K562 (cell line): ENCODE measurements at regions not wholly inside any gene's neighbourhood (a gene's known extent, or its start where the extent isn't known, plus 50 kb on each side); places are given as distances from the start of the nearest gene placed in this dataset.

ENCODE experiments used
- ATAC-seq: fragments of 200-7000 bp; cut with Tn5 transposase; 3 replicates; pipeline ENCODE4 v1.9.1; 2020; ENCODE audit warnings: moderate library complexity
- BruUV-seq: library from RNA; stranded (reverse); fragments of 400-500 nt; replicated peaks from 2 replicates; lab custom pipeline; 2021; lab: Mats Ljungman, UMichigan
- CTCF ChIA-PET: fragments of 300-600 bp; formaldehyde crosslinking; extraction: SDS; loops from one replicate; lab custom pipeline; 2021; ENCODE audit warnings: low intra/inter-chr PET ratio; lab: Yijun Ruan, JAX
- POLR2A ChIA-PET: fragments of 300-600, 350-650 bp; sonication (Branson Sonifier 250); formaldehyde crosslinking; extraction: SDS; loops from one replicate; lab custom pipeline; 2021; ENCODE audit warnings: antibody characterized with exemption, inconsistent platforms; lab: Yijun Ruan, JAX
- DNase-seq, 4 experiments: peaks; one replicate each; pipeline versions ENCODE4 v3.0.0 to v3.0.0-alpha.2; 2011 to 2018; ENCODE audit warnings: low spot score in 3 of 4, mixed read lengths in 3 of 4; ENCODE audit errors: extremely low read depth in 1 of 4
- FAIRE-seq: peaks from 2 replicates; lab custom pipeline; 2011; peaks lifted over from hg19 to GRCh38; lab: Jason Lieb, UNC
- H2AFZ ChIP-seq: 2 replicates; pipeline ENCODE4 v1.6.0; 2011; ENCODE audit warnings: low read depth, low read length, control low read depth, inconsistent platforms
- H3K27ac ChIP-seq: fragments of 200-600 bp; 3 replicates; pipeline ENCODE4 v1.8.0; 2011; ENCODE audit warnings: low read depth, mild to moderate bottlenecking, control low read depth, inconsistent platforms, low read length, moderate library complexity, mixed read lengths; ENCODE audit errors: extremely low read depth
- H3K27me3 ChIP-seq, 2 experiments: fragments of 300-600 bp in 1 of 2; 2 replicates in 1 of 2; 3 replicates in 1 of 2; pipeline versions ENCODE4 v1.6.0 to v1.8.0; 2011; ENCODE audit warnings: inconsistent platforms in 2 of 2, low read length in 2 of 2, mild to moderate bottlenecking in 1 of 2, mixed read lengths in 1 of 2, moderate library complexity in 1 of 2; ENCODE audit not compliant: control insufficient read depth in 2 of 2, insufficient read depth in 2 of 2
- H3K36me3 ChIP-seq: fragments of 300-600 bp; 3 replicates; pipeline ENCODE4 v1.8.0; 2011; ENCODE audit warnings: mild to moderate bottlenecking, low read length, inconsistent platforms; ENCODE audit not compliant: control insufficient read depth, insufficient read depth
- H3K4me1 ChIP-seq, 2 experiments: fragments of 200-600 bp in 1 of 2; replicated peaks in 1 of 2; 2 replicates in 1 of 2; 3 replicates in 1 of 2; pipeline versions ENCODE4 v1.5.1 to v1.8.0; 2011; ENCODE audit warnings: inconsistent platforms in 2 of 2, low read length in 2 of 2, mild to moderate bottlenecking in 1 of 2, mixed read lengths in 1 of 2, moderate library complexity in 1 of 2; ENCODE audit not compliant: control insufficient read depth in 2 of 2, insufficient read depth in 2 of 2
- H3K4me2 ChIP-seq: 2 replicates; pipeline ENCODE4 v1.6.1; 2011; ENCODE audit warnings: low read length, control low read depth, inconsistent platforms, mixed read lengths; ENCODE audit not compliant: insufficient read depth
- H3K4me3 ChIP-seq: fragments of 200-600 bp; sonication (generic), shearing (Covaris generic); 2 replicates; pipeline ENCODE4 v1.5.1; 2016; ENCODE audit warnings: control low read depth, inconsistent platforms
- H3K79me2 ChIP-seq: fragments of 200-600 bp; 3 replicates; pipeline ENCODE4 v1.8.0; 2011; ENCODE audit warnings: low read length, inconsistent platforms; ENCODE audit not compliant: control insufficient read depth, insufficient read depth
- H3K9ac ChIP-seq, 2 experiments: 2 replicates each; pipeline versions ENCODE4 v1.6.0 to v1.6.1; 2011; ENCODE audit warnings: low read depth in 2 of 2, low read length in 2 of 2, control low read depth in 1 of 2, inconsistent platforms in 1 of 2, mild to moderate bottlenecking in 1 of 2, mixed read lengths in 1 of 2; ENCODE audit not compliant: insufficient read depth in 1 of 2
- H3K9me1 ChIP-seq: one replicate; pipeline ENCODE4 v1.6.0; 2011; ENCODE audit warnings: inconsistent platforms, mild to moderate bottlenecking, low read length, moderate library complexity; ENCODE audit not compliant: control insufficient read depth, insufficient read depth
- H3K9me3 ChIP-seq: replicated peaks from 2 replicates; pipeline ENCODE4 v1.5.1; 2011; ENCODE audit warnings: low read depth, low read length, inconsistent platforms; ENCODE audit not compliant: control insufficient read depth, insufficient read depth
- H4K20me1 ChIP-seq: replicated peaks from 2 replicates; pipeline ENCODE4 v1.6.1; 2011; ENCODE audit warnings: low read length, inconsistent platforms, mixed read lengths; ENCODE audit not compliant: control insufficient read depth, insufficient read depth
- ARHGAP35 ChIP-seq: fragments of 450-650 bp; IDR thresholded peaks from 2 replicates; pipeline ENCODE4 v1.6.1; 2018; ENCODE audit not compliant: partially characterized antibody
- ARID4B ChIP-seq: sonication (generic); formaldehyde crosslinking; IDR thresholded peaks from 2 replicates; pipeline ENCODE4 v1.8.0; 2022; ENCODE audit warnings: mild to moderate bottlenecking, missing genetic modification reagents
- BCOR ChIP-seq: fragments of 450-650 bp; IDR thresholded peaks from 2 replicates; pipeline ENCODE4 v1.6.1; 2016
- C11orf30 ChIP-seq: fragments of 450-650 bp; IDR thresholded peaks from 2 replicates; pipeline ENCODE4 v1.6.1; 2016; ENCODE audit warnings: low read depth, mild to moderate bottlenecking
- CAMTA2 ChIP-seq: fragments of 250-450 bp; sonication (Bioruptor Pico); conservative IDR thresholded peaks from 2 replicates; pipeline ENCODE4 v1.5.1; 2022
- CBX5 ChIP-seq: IDR thresholded peaks from 2 replicates; pipeline ENCODE4 v1.6.1; 2014; ENCODE audit warnings: low read depth, borderline replicate concordance
- ELK3 ChIP-seq: fragments of 450-650 bp; formaldehyde crosslinking; IDR thresholded peaks from 2 replicates; pipeline ENCODE4 v1.4.0; 2020; ENCODE audit warnings: mild to moderate bottlenecking
- EWSR1 ChIP-seq: fragments of 450-650 bp; IDR thresholded peaks from 2 replicates; pipeline ENCODE4 v1.6.1; 2018; ENCODE audit warnings: borderline replicate concordance, mild to moderate bottlenecking, low read depth, moderate library complexity; ENCODE audit not compliant: partially characterized antibody
- MAZ ChIP-seq, 2 experiments: fragments of 450-650 bp in 1 of 2; sonication (generic) in 1 of 2; formaldehyde crosslinking; IDR thresholded peaks in 1 of 2; conservative IDR thresholded peaks in 1 of 2; 2 replicates each; pipeline versions ENCODE4 v1.4.0 to v1.5.0; 2020; ENCODE audit warnings: mild to moderate bottlenecking in 1 of 2, missing genetic modification reagents in 1 of 2
- MCM2 ChIP-seq: fragments of 450-650 bp; IDR thresholded peaks from 2 replicates; pipeline ENCODE4 v1.6.1; 2017; ENCODE audit warnings: low read depth, mild to moderate bottlenecking
- PBX2 ChIP-seq, 2 experiments: IDR thresholded peaks in 1 of 2; conservative IDR thresholded peaks in 1 of 2; 2 replicates each; pipeline ENCODE4 v1.6.1; 2016; ENCODE audit warnings: low read depth in 2 of 2, mild to moderate bottlenecking in 1 of 2, missing compliant biosample characterization in 1 of 2, missing genetic modification characterization in 1 of 2, moderate library complexity in 1 of 2
- STAT5A ChIP-seq: IDR thresholded peaks from 2 replicates; pipeline ENCODE4 v1.6.1; 2012; ENCODE audit warnings: low read length, inconsistent platforms, borderline replicate concordance
- ZBTB26 ChIP-seq: fragments of 450-650 bp; formaldehyde crosslinking; IDR thresholded peaks from 2 replicates; pipeline ENCODE4 v1.4.0; 2022; ENCODE audit warnings: missing genetic modification characterization
- ZNF197 ChIP-seq: fragments of 200-800 bp; sonication (Bioruptor generic); IDR thresholded peaks from 2 replicates; pipeline ENCODE4 v1.6.1; 2016; ENCODE audit warnings: low read depth, missing genetic modification characterization, missing compliant biosample characterization
- WGBS: fragments of 100-300 bp; shearing (Covaris generic); methylation state at CpG from one replicate; pipeline ENCODE4 v1.1.6; 2016; ENCODE audit warnings: low coverage, mixed read lengths; ENCODE audit not compliant: insufficient coverage; ENCODE audit errors: missing lambda C conversion rate; 5-methylcytosine and 5-hydroxymethylcytosine counted together
- in situ Hi-C: fragments of 300-500 bp; cut with MboI; formaldehyde crosslinking; loops from 4 replicates; pipeline ENCODE4 v1.15.0; 2018; ENCODE audit warnings: inconsistent platforms, mixed read lengths
- intact Hi-C: fragments of 100-400 bp; cut with micrococcal nuclease; formaldehyde crosslinking; loops from 2 replicates; pipeline ENCODE4 v1.14.2; 2022

- no peak overlapping the region for H3K27ac ChIP-seq
- no peaks in the 10 kb centered on the region for H3K9me1 ChIP-seq
- H2AFZ ChIP-seq = no peak overlapping the region
- in situ Hi-C loops (no loop called here), intact Hi-C loops (no loop called here)
- peaks cover 0 to 7% of the 10 kb centered on the region in 2 experiments; a peak in 1 of 5 replicates for H3K4me1 ChIP-seq
- no peak for ATAC-seq
- no peaks in the 10 kb centered on the region for H3K79me2 ChIP-seq
- no peak for DNase-seq
- no peak overlapping the region for H3K9ac ChIP-seq
- POLR2A ChIA-PET = interaction anchor here (0.6 kb wide), 1 partner anchor 1739 kb away, joined by 5 read pairs; no protein-coding TSS in a partner anchor
- no peak for FAIRE-seq
- WGBS = 0% methylated on average over 1 of the region's 1 CpG
- H3K36me3 ChIP-seq = no peaks in the 10 kb centered on the region
- CTCF ChIA-PET = interaction anchor here (0.6 kb wide), 1 partner anchor 316 kb away, joined by 3 read pairs; no protein-coding TSS in a partner anchor
- H3K4me3 ChIP-seq = no peak overlapping the region
- BruUV-seq = no TSS peak
- H3K9me3 ChIP-seq = no peaks in the 10 kb centered on the region
- H3K27me3 ChIP-seq = peaks cover 0 to 17% of the 10 kb centered on the region in 2 experiments; a peak in 4 of 5 replicates
- H4K20me1 ChIP-seq = no peaks in the 10 kb centered on the region
- no peak overlapping the region for H3K4me2 ChIP-seq
- TF ChIP-seq ARHGAP35 (no peak), PBX2 (CRISPR knock-in tag; IDR thresholded peaks at IDR 0.05; ENCODE audit: low read depth) (no peak), PBX2 (tag; conservative IDR thresholded peaks at IDR 0.05; ENCODE audit: low read depth) (no peak), MAZ (CRISPR knock-in tag; conservative IDR thresholded peaks at IDR 0.05 in 1 of 2, IDR thresholded peaks at IDR 0.05 in 1 of 2) (no peak), ARID4B (CRISPR knock-in tag) (no peak), MCM2 (no peak), ZNF197 (no peak), C11orf30 (no peak), CBX5 (no peak), CAMTA2 (no peak), EWSR1 (no peak), ELK3 (CRISPR knock-in tag) (no peak), ZBTB26 (no peak), STAT5A (no peak), BCOR (no peak)
These were observed 62.4 kb upstream of the PAX2 start for GRCh38 chr10:100683004-100683403.
